EH (cell line): ENCODE measurements at regions not wholly inside any gene's neighbourhood (a gene's known extent, or its start where the extent isn't known, plus 50 kb on each side); places are given as distances from the start of the nearest gene placed in this dataset.

Experiments
- DNase-seq: peaks from one replicate; pipeline ENCODE4 v3.0.0-alpha.2; 2015; ENCODE audit warnings: low read depth

- no peak for DNase-seq
Measured at GRCh38 chr10:55374060-55374459, 573.0 kb upstream of the PCDH15 start.

GRCh38 chr10:55369670-55370420 is 568.8 kb upstream of the PCDH15 start:
- no peak for DNase-seq

GRCh38 chr10:55368467-55368866 is 567.4 kb upstream of the PCDH15 start:
- no peak for DNase-seq

GRCh38 chr10:55367555-55367954 is 566.5 kb upstream of the PCDH15 start:
- no peak for DNase-seq

- DNase-seq: no peak
Measured at GRCh38 chr10:55358539-55358938, 557.5 kb upstream of the PCDH15 start.

- no peak for DNase-seq
Measured at GRCh38 chr10:55353414-55353813, 552.4 kb upstream of the PCDH15 start.

GRCh38 chr10:55351431-55351830 is 550.4 kb upstream of the PCDH15 start:
- no peak for DNase-seq

GRCh38 chr10:55348534-55348933 is 547.5 kb upstream of the PCDH15 start:
- no peak for DNase-seq

- DNase-seq: no peak
Measured at GRCh38 chr10:55330486-55330885, 529.5 kb upstream of the PCDH15 start.

- DNase-seq: no peak
Measured at GRCh38 chr10:55329796-55330195, 528.8 kb upstream of the PCDH15 start.

- no peak for DNase-seq
Measured at GRCh38 chr10:55320187-55320700, 519.2 kb upstream of the PCDH15 start.

GRCh38 chr10:55311848-55312635 is 511.0 kb upstream of the PCDH15 start:
- no peak for DNase-seq

GRCh38 chr10:55310143-55310542 is 509.1 kb upstream of the PCDH15 start:
- no peak for DNase-seq

- no peak for DNase-seq
Measured at GRCh38 chr10:55305285-55305684, 504.3 kb upstream of the PCDH15 start.

GRCh38 chr10:55287346-55287745 is 486.3 kb upstream of the PCDH15 start:
- no peak for DNase-seq

- DNase-seq: no peak
Measured at GRCh38 chr10:55283031-55283430, 482.0 kb upstream of the PCDH15 start.

- no peak for DNase-seq
Measured at GRCh38 chr10:55280696-55281095, 479.7 kb upstream of the PCDH15 start.

GRCh38 chr10:55277549-55277948 is 476.5 kb upstream of the PCDH15 start:
- DNase-seq: no peak

GRCh38 chr10:55274367-55274766 is 473.3 kb upstream of the PCDH15 start:
- no peak for DNase-seq

- no peak for DNase-seq
Measured at GRCh38 chr10:55273946-55274345, 472.9 kb upstream of the PCDH15 start.

- no peak for DNase-seq
Measured at GRCh38 chr10:55272886-55273285, 471.9 kb upstream of the PCDH15 start.

- no peak for DNase-seq
Measured at GRCh38 chr10:55266797-55267196, 465.8 kb upstream of the PCDH15 start.

- DNase-seq: no peak
Measured at GRCh38 chr10:55263327-55263726, 462.3 kb upstream of the PCDH15 start.
